AG04450 (cell line): ENCODE measurements at regions not wholly inside any gene's neighbourhood (a gene's known extent, or its start where the extent isn't known, plus 50 kb on each side); places are given as distances from the start of the nearest gene placed in this dataset.

Experiments
- CTCF ChIA-PET: fragments of 300-600, 350-600 bp; formaldehyde crosslinking; extraction: SDS; loops from one replicate; lab custom pipeline; 2022; ENCODE audit warnings: antibody characterized with exemption, inconsistent platforms; lab: Charles Lee
- POLR2A ChIA-PET: fragments of 350-600 bp; formaldehyde crosslinking; extraction: SDS; loops from one replicate; lab custom pipeline; 2021; ENCODE audit warnings: antibody characterized with exemption, inconsistent platforms; lab: Yijun Ruan, JAX
- DNase-seq: peaks from one replicate; pipeline ENCODE4 v3.0.0-alpha.2; 2011; ENCODE audit warnings: low read depth, low spot score
- H3K27ac ChIP-seq: one replicate; pipeline ENCODE4 v1.5.1; 2012; ENCODE audit warnings: low read depth, low read length, control low read depth
- H3K27me3 ChIP-seq: one replicate; pipeline ENCODE4 v1.6.0; 2012; ENCODE audit warnings: low read length; ENCODE audit not compliant: control insufficient read depth, insufficient read depth
- H3K4me3 ChIP-seq: 2 replicates; pipeline ENCODE4 v1.5.1; 2011; ENCODE audit warnings: mild to moderate bottlenecking, low read depth, low read length, control low read depth
- H3K9me3 ChIP-seq: 2 replicates; pipeline ENCODE4 v1.5.1; 2012; ENCODE audit warnings: low read length; ENCODE audit not compliant: control insufficient read depth, insufficient read depth
- CTCF ChIP-seq: IDR thresholded peaks from 2 replicates; pipeline ENCODE4 v1.5.1; 2011; ENCODE audit warnings: low read depth, low read length, control low read depth, inconsistent platforms

- Histone ChIP-seq H3K9me3 (no peaks in the 10 kb centered on the region), H3K27ac (no peak overlapping the region), H3K27me3 (no peaks in the 10 kb centered on the region), H3K4me3 (no peak overlapping the region)
- TF ChIP-seq CTCF, result no peak
- ChIA-PET CTCF (interaction anchor here (2.7 kb wide), 1 partner anchor 28 kb away, joined by 11 read pairs; no protein-coding TSS in a partner anchor), POLR2A (no interaction called here)
- no peak for DNase-seq
These were observed 733.9 kb upstream of the ACVR2A start for GRCh38 chr2:147110962-147111361.

DNA sequence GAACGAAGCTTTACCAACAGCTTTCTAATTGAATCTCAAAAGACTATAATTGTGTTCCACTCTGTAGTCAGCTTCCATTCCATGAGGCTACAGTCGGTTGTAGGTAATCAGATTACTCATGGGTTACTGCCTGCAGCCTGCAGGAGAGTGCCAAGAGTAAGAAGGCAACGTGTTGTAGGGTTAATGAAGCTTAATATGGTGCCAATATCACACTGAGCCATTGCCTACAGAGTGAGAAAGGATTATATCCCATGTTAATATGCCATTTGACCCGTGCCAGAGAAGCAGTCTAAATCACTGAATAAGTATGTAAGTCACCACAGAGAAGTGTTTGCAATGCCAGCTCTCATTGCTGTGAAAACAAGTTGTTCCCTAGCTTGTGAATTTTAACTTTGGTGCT, 734.5 kb upstream of the ACVR2A start:
- Histone ChIP-seq H3K27ac (no peak overlapping the region), H3K9me3 (no peaks in the 10 kb centered on the region), H3K27me3 (no peaks in the 10 kb centered on the region), H3K4me3 (no peak overlapping the region)
- TF ChIP-seq CTCF, result no peak
- POLR2A ChIA-PET, result no interaction called here
- DNase-seq, result no peak
- CTCF ChIA-PET, result interaction anchor here (2.7 kb wide), 1 partner anchor 27 kb away, joined by 11 read pairs; no protein-coding TSS in a partner anchor

DNA sequence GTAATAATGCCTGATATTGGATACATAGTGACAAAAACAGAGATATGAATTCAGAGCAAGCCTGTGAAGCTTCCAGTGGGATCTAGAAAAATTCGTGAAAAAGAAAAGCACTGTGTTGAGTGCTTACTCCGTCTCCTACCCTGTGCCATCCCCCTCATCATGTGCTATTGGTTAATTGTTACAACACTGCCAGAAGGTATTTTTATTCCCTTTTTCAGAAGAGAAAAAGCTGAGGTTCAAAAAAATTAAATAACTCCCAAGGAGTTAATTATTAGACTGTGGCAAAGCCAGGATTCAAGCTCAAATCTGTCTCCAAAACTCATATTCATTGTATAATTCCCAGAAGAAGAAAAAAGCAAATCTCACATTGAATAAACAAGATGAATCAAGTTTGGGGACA, 735.5 kb upstream of the ACVR2A start:
- no peak overlapping the region for H3K4me3 ChIP-seq
- TF ChIP-seq CTCF, result no peak
- ChIA-PET POLR2A (no interaction called here), CTCF (interaction anchor here (2.7 kb wide), 1 partner anchor 26 kb away, joined by 11 read pairs; no protein-coding TSS in a partner anchor)
- H3K9me3 ChIP-seq, result no peaks in the 10 kb centered on the region
- no peak for DNase-seq
- H3K27me3 ChIP-seq, result no peaks in the 10 kb centered on the region
- H3K27ac ChIP-seq, result no peak overlapping the region

GRCh38 chr2:147108548-147108947, 736.3 kb upstream of the ACVR2A start:
- POLR2A ChIA-PET, result no interaction called here
- Histone ChIP-seq H3K27me3 (no peaks in the 10 kb centered on the region), H3K4me3 (no peak overlapping the region), H3K9me3 (no peaks in the 10 kb centered on the region), H3K27ac (no peak overlapping the region)
- CTCF ChIA-PET, result interaction anchor here (2.7 kb wide), 1 partner anchor 25 kb away, joined by 11 read pairs; no protein-coding TSS in a partner anchor
- TF ChIP-seq CTCF, result no peak
- DNase-seq, result no peak

DNA sequence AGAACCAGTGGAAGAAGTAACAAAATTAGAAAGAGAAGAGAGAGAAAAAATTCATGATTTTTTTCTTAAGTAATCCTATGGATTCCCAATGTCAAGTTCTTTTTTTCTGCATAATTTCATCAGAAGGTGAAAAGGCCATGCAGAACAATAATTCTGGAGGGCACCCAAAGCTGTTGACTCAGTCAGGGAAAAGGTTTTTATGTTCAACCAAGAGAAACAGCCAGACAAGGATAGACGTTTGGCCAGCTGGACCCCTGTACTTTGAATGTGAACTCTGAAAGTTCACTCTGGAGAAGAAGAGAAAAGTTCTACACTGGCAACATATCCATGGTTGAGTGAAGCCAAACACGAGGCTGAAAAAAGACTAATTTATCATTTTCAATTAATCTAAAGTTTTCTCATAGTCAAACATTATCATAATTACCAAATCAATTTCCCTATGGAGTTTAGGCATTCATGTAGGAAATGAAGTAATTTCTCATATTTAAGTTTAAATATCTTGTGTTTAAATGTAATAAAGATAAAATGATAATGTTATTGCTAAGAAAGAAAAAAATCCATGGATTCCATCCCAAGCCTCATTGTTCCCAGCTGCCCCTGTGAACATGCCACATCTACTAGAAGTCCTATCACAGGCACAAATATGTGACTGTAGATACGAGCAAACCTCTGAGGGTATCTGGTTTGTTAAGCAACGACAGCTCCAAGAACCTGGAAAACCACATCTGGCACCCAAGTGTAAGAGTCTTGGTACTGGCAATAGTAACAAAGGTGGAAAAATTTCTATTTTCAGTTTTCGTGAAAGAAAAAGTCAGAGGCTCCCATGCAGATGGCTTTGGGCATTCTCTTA, 742.7 kb upstream of the ACVR2A start:
- Histone ChIP-seq H3K27ac (no peak overlapping the region), H3K4me3 (no peak overlapping the region), H3K9me3 (no peaks in the 10 kb centered on the region), H3K27me3 (no peaks in the 10 kb centered on the region)
- DNase-seq, result no peak
- ChIA-PET CTCF (no interaction called here), POLR2A (no interaction called here)
- no peak for TF ChIP-seq CTCF
